ENCODE measurements at regions not wholly inside any gene's neighbourhood (a gene's known extent, or its start where the extent isn't known, plus 50 kb on each side); places are given as distances from the start of the nearest gene placed in this dataset.
"Not testable (repeated sequence)": the region's sequence is repeated elsewhere in the genome, so short reads cannot be mapped to it uniquely, and the experiment has no call there.

DNA sequence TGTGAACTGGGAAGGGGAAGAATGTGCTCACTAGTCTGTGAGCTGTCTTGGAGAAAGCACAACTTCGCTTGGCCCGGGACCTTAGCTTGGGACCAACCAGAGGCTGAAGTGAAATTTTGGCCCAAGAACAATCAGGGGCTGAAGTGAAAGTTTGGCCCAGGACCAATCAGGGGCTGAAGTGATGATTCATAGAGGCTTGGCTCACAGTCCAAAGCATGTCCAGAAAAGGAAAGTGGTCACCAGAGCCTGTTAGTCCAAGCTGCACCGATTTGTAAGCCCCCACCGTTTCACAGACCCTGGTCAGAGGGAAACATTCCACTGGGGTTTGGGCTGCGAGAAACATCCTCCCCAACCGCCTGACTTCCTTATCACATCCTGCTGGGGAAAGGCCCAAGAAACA lies 763.3 kb downstream of the SPATA31A7 start:
- not testable (repeated sequence) for DNase-seq (ENCODE audit: low spot score)

GRCh38 chr9:61971635-61972034 lies 781.8 kb downstream of the SPATA31A7 start:
- not testable (repeated sequence) for DNase-seq (ENCODE audit: low spot score)

GRCh38 chr9:61974501-61974900 lies 784.7 kb downstream of the SPATA31A7 start:
- DNase-seq (ENCODE audit: low spot score) = not testable (repeated sequence)

DNA sequence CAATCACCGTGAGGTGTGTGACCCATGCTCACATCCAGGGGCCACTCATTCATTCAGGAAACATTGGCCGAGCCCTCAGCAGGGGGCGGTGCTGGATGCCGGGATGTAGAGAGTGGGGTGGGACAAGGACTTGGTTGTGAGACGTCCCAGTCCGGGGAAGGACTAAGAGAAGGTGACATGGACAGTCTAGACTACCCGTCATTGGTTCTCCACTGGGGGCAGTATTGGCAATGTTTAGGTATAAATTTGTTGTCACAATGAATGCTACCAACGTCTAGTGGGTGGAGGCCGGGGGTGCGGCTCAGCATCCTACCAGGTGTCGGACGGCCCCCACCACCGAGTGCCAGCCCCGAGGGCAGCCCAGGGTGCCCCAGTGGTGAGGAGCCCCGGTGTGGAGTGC lies 786.5 kb downstream of the SPATA31A7 start:
- DNase-seq (ENCODE audit: low spot score) = not testable (repeated sequence)

GRCh38 chr9:61982727-61983126 lies 792.9 kb downstream of the SPATA31A7 start:
- DNase-seq (ENCODE audit: low spot score) = not testable (repeated sequence)

DNA sequence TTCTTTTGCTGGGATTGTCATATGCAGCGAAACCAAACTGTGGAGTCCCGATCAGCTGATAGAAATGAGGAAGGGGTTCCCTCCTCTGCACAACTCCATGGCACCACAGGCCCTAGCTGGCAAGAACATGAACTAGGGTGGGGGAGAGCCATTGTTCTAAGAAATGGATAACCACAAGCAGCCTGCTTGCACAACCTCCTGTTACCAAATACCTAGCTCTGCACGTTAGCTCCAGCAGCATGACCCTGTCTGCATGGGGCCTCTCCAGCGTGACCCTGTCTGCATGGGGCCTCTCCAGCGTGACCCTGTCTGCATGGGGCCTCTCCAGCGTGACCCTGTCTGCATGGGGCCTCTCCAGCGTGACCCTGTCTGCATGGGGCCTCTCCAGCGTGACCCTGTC lies 793.6 kb downstream of the SPATA31A7 start:
- not testable (repeated sequence) for DNase-seq (ENCODE audit: low spot score)

DNA sequence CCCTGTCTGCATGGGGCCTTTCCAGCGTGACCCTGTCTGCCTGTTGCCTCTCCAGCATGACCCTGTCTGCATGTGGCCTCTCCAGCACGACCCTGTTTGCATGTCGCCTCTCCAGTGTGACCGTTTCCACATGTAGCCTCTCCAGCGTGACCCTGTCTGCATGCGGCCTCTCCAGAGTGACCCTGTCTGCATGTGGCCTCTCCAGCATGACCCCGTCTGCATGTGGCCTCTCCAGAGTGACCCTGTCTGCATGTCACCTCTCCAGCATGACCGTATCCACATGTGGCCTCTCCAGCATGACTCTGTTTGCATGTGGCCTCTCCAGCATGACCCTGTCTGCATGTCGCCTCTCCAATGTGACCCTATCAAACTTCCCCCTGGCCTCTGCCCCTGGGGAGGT lies 794.1 kb downstream of the SPATA31A7 start:
- peak; percentile 53 for DNase-seq (ENCODE audit: low spot score)

DNA sequence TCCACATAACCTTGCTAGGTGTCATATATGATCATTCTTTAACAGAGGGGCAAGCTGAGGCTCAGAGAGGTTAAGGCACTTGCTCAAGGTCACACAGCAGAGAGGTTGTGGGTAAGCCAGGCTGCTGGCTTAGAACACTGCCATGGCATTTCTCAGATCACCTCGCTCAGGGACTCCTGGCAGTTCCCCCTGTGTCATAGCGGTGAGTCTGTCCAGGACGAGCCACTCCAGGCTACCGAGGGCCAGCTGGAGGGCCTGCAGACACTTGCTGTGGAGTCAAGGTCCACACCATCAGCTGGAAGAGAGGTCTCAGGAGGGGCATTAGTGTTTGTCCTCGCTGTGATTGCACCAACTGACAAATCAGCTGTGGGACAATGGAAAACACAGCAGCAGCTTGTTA lies 794.7 kb downstream of the SPATA31A7 start:
- not testable (repeated sequence) for DNase-seq (ENCODE audit: low spot score)

- not testable (repeated sequence) for DNase-seq (ENCODE audit: low spot score)
These were observed 802.3 kb downstream of the SPATA31A7 start for GRCh38 chr9:61992110-61992509.

DNA sequence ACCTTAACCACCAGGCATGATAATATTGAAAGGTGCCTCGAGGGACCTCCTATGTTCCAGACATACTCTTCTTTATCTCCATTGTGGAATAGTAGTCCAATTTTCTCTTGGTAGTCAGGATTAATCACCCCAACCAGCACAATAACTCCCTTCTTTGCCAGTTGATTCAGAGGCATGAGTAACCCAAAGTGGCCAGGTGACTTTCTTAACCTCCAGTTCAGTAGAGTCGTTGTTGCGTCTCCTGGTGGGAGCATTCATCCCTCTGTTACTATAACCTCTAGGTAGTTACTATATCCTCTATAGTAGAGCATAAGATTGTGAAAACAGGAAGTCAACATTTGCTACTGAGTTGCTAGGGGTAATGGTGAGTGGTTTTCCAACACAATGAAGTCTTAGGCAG lies 842.6 kb downstream of the SPATA31A7 start:
- not testable (repeated sequence) for DNase-seq (ENCODE audit: low spot score)

DNA sequence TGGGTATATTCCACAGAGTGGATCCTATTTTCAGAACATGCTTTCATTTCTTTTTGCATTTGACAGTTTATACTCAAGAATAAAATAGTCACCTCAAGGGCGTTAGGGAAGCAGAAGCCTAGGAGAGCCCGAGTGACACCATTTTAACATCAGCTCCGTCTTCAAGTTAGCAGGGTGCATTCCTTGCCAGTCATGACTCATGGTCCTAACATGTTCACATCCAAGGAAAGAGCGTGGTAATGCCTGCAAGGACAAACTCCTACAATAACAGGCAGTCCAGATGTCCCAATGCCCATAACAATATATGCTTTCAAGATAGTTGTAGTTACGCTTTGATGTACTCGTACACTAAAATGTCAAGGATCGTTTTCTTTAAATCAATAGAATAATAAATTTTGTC lies 848.4 kb downstream of the SPATA31A7 start:
- not testable (repeated sequence) for DNase-seq (ENCODE audit: low spot score)

GRCh38 chr9:62058155-62058554 lies 868.3 kb downstream of the SPATA31A7 start:
- DNase-seq (ENCODE audit: low spot score) = not testable (repeated sequence)

GRCh38 chr9:62071043-62071442 lies 881.2 kb downstream of the SPATA31A7 start:
- DNase-seq (ENCODE audit: low spot score) = not testable (repeated sequence)

GRCh38 chr9:62073401-62073800 lies 883.6 kb downstream of the SPATA31A7 start:
- not testable (repeated sequence) for DNase-seq (ENCODE audit: low spot score)

- DNase-seq (ENCODE audit: low spot score) = not testable (repeated sequence)
These were observed 894.4 kb downstream of the SPATA31A7 start for GRCh38 chr9:62084245-62084644.

GRCh38 chr9:62095714-62096345 lies 906.0 kb downstream of the SPATA31A7 start:
- DNase-seq (ENCODE audit: low spot score) = not testable (repeated sequence)

GRCh38 chr9:62110486-62110885 lies 920.6 kb downstream of the SPATA31A7 start:
- not testable (repeated sequence) for DNase-seq (ENCODE audit: low spot score)

DNA sequence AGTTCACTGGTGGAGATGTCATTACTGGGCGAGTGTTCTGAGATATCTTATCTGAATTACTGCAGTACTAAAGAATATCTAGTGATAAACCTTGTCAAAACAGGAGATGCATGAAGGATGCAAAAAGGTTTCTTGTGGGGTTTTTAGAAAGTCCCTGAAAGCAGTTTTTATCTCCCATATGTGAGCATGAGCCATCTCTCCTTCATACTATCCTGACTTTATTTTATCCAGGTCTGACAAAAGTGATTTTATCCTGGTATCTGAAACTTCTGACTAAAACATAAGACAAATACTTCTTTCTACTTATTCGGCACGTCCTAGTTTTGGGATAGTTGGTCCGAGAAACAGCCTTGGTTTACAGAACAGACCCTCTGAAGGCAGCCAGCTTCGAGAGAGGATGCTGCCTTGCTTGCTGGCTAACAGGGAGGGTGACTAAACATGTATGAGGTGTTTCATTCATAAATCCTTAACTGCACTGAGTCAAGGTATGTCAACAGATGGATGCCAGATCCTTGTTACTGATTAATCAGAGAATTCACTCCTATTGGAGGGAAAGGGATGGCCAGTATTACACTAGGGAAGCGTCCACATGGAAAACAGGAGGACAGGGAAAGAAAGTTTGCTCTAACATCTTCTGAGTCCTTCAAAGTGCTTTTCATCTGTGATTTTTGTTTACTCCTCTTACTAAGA lies 927.3 kb downstream of the SPATA31A7 start:
- DNase-seq (ENCODE audit: low spot score) = not testable (repeated sequence)

- not testable (repeated sequence) for DNase-seq (ENCODE audit: low spot score)
These were observed 929.8 kb downstream of the SPATA31A7 start for GRCh38 chr9:62119656-62120055.

GRCh38 chr9:62125631-62126611 lies 936.1 kb downstream of the SPATA31A7 start:
- DNase-seq (ENCODE audit: low spot score) = not testable (repeated sequence)

- DNase-seq (ENCODE audit: low spot score) = not testable (repeated sequence)
These were observed 945.2 kb downstream of the SPATA31A7 start for GRCh38 chr9:62135022-62135421.

DNA sequence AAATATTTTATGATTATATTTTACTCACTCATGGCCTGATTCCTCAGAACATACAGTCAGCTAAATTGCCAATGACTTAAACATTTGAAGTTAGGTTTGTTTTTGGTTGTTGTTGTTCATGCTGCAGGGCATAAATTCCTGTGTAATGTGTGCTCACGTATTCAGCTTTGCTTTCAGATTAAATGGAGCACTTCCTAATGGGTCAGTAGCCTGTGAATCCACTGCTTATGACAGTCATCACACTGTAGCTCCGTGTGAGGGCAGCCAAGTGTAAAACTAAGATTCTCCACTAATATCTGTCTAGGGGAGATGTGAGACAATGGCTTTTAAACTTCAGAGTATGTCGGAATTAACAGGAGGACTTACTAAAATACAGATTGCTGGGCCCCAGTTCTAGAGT lies 955.8 kb downstream of the SPATA31A7 start:
- not testable (repeated sequence) for DNase-seq (ENCODE audit: low spot score)
